DND-41 (cell line): ENCODE measurements at regions not wholly inside any gene's neighbourhood (a gene's known extent, or its start where the extent isn't known, plus 50 kb on each side); places are given as distances from the start of the nearest gene placed in this dataset.

ENCODE experiments used
- ATAC-seq: fragments of 200-7000 bp; cut with Tn5 transposase; 3 replicates; pipeline ENCODE4 v1.9.1; 2021; ENCODE audit warnings: low read depth; ENCODE audit not compliant: insufficient read depth
- DNase-seq: peaks from one replicate; pipeline ENCODE4 v3.0.0-alpha.2; 2020
- H2AFZ ChIP-seq: 2 replicates; pipeline ENCODE4 v1.6.0; 2012; ENCODE audit warnings: low read depth, low read length
- H3K27ac ChIP-seq: 2 replicates; pipeline ENCODE4 v1.5.1; 2012; ENCODE audit warnings: low read length, inconsistent platforms
- H3K27me3 ChIP-seq: fragments of 200-600 bp; sonication (generic); 2 replicates; pipeline ENCODE4 v1.6.0; 2012; ENCODE audit warnings: low read length, mild to moderate bottlenecking, inconsistent platforms; ENCODE audit not compliant: insufficient read depth, poor library complexity
- H3K36me3 ChIP-seq: 2 replicates; pipeline ENCODE4 v1.5.1; 2012; ENCODE audit warnings: low read length, inconsistent platforms; ENCODE audit not compliant: insufficient read depth
- H3K4me1 ChIP-seq: 2 replicates; pipeline ENCODE4 v1.5.1; 2012; ENCODE audit warnings: mild to moderate bottlenecking, low read length; ENCODE audit not compliant: insufficient read depth
- H3K4me2 ChIP-seq: 2 replicates; pipeline ENCODE4 v1.6.0; 2012; ENCODE audit warnings: mild to moderate bottlenecking, moderate library complexity, low read length, inconsistent platforms; ENCODE audit not compliant: insufficient read depth
- H3K4me3 ChIP-seq, 2 experiments: fragments of 200-600 bp in 1 of 2; shearing (Covaris generic) in 1 of 2; 2 replicates each; pipeline ENCODE4 v1.5.1; 2012 to 2016; ENCODE audit warnings: inconsistent platforms in 2 of 2, low read length in 2 of 2, mild to moderate bottlenecking in 2 of 2, low read depth in 1 of 2, moderate library complexity in 1 of 2
- H3K79me2 ChIP-seq: 2 replicates; pipeline ENCODE4 v1.6.0; 2012; ENCODE audit warnings: low read length, inconsistent platforms; ENCODE audit not compliant: insufficient read depth
- H3K9ac ChIP-seq: 2 replicates; pipeline ENCODE4 v1.6.0; 2012; ENCODE audit warnings: low read depth, mild to moderate bottlenecking, inconsistent platforms, low read length, moderate library complexity
- H3K9me3 ChIP-seq: 2 replicates; pipeline ENCODE4 v1.5.1; 2012; ENCODE audit warnings: low read length, moderate library complexity, mild to moderate bottlenecking, inconsistent platforms; ENCODE audit not compliant: insufficient read depth, severe bottlenecking
- H4K20me1 ChIP-seq: 2 replicates; pipeline ENCODE4 v1.6.0; 2012; ENCODE audit warnings: low read length; ENCODE audit not compliant: insufficient read depth
- CTCF ChIP-seq: IDR thresholded peaks from 2 replicates; pipeline ENCODE4 v1.5.1; 2012; ENCODE audit warnings: borderline replicate concordance, low read length, moderate library complexity, mild to moderate bottlenecking; ENCODE audit not compliant: poor library complexity, severe bottlenecking; ENCODE audit errors: extremely low read depth
- EZH2 ChIP-seq: IDR thresholded peaks from 3 replicates; pipeline ENCODE4 v1.6.1; 2012; ENCODE audit warnings: borderline replicate concordance, low read depth, mild to moderate bottlenecking, moderate library complexity, low read length, inconsistent platforms; ENCODE audit not compliant: severe bottlenecking

GRCh38 chr16:17683281-17683680, 212.5 kb upstream of the XYLT1 start:
- Histone ChIP-seq H3K4me3 (no peak overlapping the region), H3K9ac (no peak overlapping the region), H3K27me3 (peaks cover 6% of the 10 kb centered on the region), H3K27ac (no peak overlapping the region), H2AFZ (no peak overlapping the region), H3K9me3 (peaks cover 4% of the 10 kb centered on the region), H3K79me2 (no peaks in the 10 kb centered on the region), H4K20me1 (no peaks in the 10 kb centered on the region), H3K4me1 (no peaks in the 10 kb centered on the region), H3K36me3 (no peaks in the 10 kb centered on the region), H3K4me2 (no peak overlapping the region)
- ATAC-seq: no peak
- TF ChIP-seq CTCF: no peak
- TF ChIP-seq EZH2: no peak
- DNase-seq: no peak

GRCh38 chr16:17676171-17676570, 205.4 kb upstream of the XYLT1 start:
- TF ChIP-seq EZH2 (no peak), CTCF (no peak)
- H3K79me2 ChIP-seq: no peaks in the 10 kb centered on the region
- no peaks in the 10 kb centered on the region for H3K36me3 ChIP-seq

GRCh38 chr16:17668386-17668785, 197.6 kb upstream of the XYLT1 start:
- Histone ChIP-seq H2AFZ (no peak overlapping the region), H3K9me3 (no peaks in the 10 kb centered on the region), H3K4me2 (no peak overlapping the region), H4K20me1 (no peaks in the 10 kb centered on the region), H3K27me3 (no peaks in the 10 kb centered on the region), H3K79me2 (no peaks in the 10 kb centered on the region), H3K36me3 (no peaks in the 10 kb centered on the region), H3K27ac (no peak overlapping the region), H3K4me1 (no peaks in the 10 kb centered on the region), H3K9ac (no peak overlapping the region), H3K4me3 (no peak overlapping the region)
- DNase-seq (no peak), ATAC-seq (no peak)
- no peak for TF ChIP-seq CTCF
- TF ChIP-seq EZH2: no peak

More at GRCh38 chr16:17676171-17676570, 205.4 kb upstream of the XYLT1 start:
- Histone ChIP-seq H4K20me1 (no peaks in the 10 kb centered on the region), H3K9ac (no peak overlapping the region), H3K4me2 (no peak overlapping the region), H3K27me3 (no peaks in the 10 kb centered on the region), H3K4me1 (no peaks in the 10 kb centered on the region), H2AFZ (no peak overlapping the region), H3K4me3 (no peak overlapping the region), H3K9me3 (peaks cover 4% of the 10 kb centered on the region), H3K27ac (no peak overlapping the region)
- no peak for DNase-seq
- no peak for ATAC-seq

GRCh38 chr16:17666293-17666692, 195.5 kb upstream of the XYLT1 start:
- no peak overlapping the region for H2AFZ ChIP-seq
- H3K4me3 ChIP-seq: no peak overlapping the region
- no peaks in the 10 kb centered on the region for H3K36me3 ChIP-seq
- H3K79me2 ChIP-seq: no peaks in the 10 kb centered on the region
- TF ChIP-seq EZH2: no peak
- TF ChIP-seq CTCF: no peak
- DNase-seq (no peak), ATAC-seq (no peak)
- no peak overlapping the region for H3K9ac ChIP-seq
- no peaks in the 10 kb centered on the region for H3K4me1 ChIP-seq
- no peaks in the 10 kb centered on the region for H4K20me1 ChIP-seq
- no peak overlapping the region for H3K27ac ChIP-seq
- no peak overlapping the region for H3K4me2 ChIP-seq
- H3K27me3 ChIP-seq: no peaks in the 10 kb centered on the region
- H3K9me3 ChIP-seq: no peaks in the 10 kb centered on the region
